AG04449 (cell line): ENCODE measurements at regions not wholly inside any gene's neighbourhood (a gene's known extent, or its start where the extent isn't known, plus 50 kb on each side); places are given as distances from the start of the nearest gene placed in this dataset.

Experiments used
- CTCF ChIA-PET: fragments of 350-600 bp; formaldehyde crosslinking; extraction: SDS; loops from one replicate; lab custom pipeline; 2021; ENCODE audit warnings: antibody characterized with exemption; lab: Yijun Ruan, JAX
- POLR2A ChIA-PET: fragments of 400-600, 350-600 bp; formaldehyde crosslinking; extraction: SDS; loops from one replicate; lab custom pipeline; 2020; ENCODE audit warnings: antibody characterized with exemption, inconsistent platforms; lab: Yijun Ruan, JAX
- DNase-seq: peaks from one replicate; pipeline ENCODE4 v3.0.0-alpha.2; 2010; ENCODE audit warnings: low read depth, low spot score
- H3K4me3 ChIP-seq: 2 replicates; pipeline ENCODE4 v1.5.1; 2011; ENCODE audit warnings: low read depth, mild to moderate bottlenecking, control low read depth, low read length
- CTCF ChIP-seq: IDR thresholded peaks from one replicate; pipeline ENCODE4 v1.5.1; 2011; ENCODE audit warnings: mild to moderate bottlenecking, moderate library complexity, low read length, control low read depth, inconsistent platforms; ENCODE audit not compliant: insufficient read depth; ENCODE audit errors: missing control alignments

DNA sequence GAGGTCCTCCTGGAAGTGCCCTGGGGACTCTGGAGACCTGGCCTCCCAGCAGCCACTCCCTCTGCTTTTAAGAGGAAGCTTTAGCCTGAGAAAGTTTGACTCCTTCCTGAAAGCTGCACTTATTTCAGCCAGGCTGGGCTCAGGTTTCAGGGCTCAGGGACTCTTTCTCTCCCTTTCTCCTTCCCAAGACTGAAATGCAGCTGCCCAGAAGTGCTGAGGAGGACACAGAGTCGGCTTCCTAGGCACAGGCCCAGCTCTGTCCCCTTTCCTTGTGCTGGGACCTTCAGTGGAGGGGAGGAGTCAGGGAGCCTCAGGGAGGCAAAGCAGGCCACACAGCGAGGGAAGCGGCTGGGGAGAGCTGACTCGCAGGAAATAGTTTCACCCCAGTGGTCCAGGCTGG, 137.3 kb downstream of the NAV1 start:
- no peak for TF ChIP-seq CTCF
- CTCF ChIA-PET, result interaction anchor here (0.6 to 2.5 kb wide), 5 partner anchors 21 to 146 kb away, joined by 3 to 10 read pairs (median 4); no protein-coding TSS in a partner anchor
- H3K4me3 ChIP-seq, result no peak overlapping the region
- POLR2A ChIA-PET, result interaction anchor here (0.7 kb wide), 2 partner anchors 21 kb away, joined by 3 read pairs; no protein-coding TSS in a partner anchor
- no peak for DNase-seq

DNA sequence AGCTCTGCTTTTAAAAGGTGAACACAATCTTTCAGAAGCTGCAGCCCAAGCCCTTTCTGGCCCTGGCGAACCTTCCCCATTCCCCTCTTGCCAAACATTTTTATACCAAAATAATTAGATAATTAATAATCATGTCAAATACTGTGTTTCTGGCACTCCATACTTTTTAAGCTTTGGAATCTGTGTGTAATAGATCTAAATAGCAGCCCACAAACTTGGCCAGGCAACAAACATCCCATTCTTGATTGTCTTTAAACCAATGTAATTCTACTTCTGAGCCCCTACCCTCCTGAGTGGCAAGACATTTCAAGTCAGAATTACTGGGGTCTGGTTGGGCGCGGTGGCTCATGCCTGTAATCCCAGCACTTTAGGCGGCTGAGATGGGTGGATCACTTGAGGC, 137.7 kb downstream of the NAV1 start:
- ChIA-PET CTCF (interaction anchor here (0.6 to 2.5 kb wide), 4 partner anchors 21 to 117 kb away, joined by 3 to 10 read pairs (median 4); no protein-coding TSS in a partner anchor), POLR2A (interaction anchor here (0.7 kb wide), 2 partner anchors 20 to 22 kb away, joined by 3 read pairs; no protein-coding TSS in a partner anchor)
- TF ChIP-seq CTCF, result no peak
- H3K4me3 ChIP-seq, result no peak overlapping the region
- no peak for DNase-seq

DNA sequence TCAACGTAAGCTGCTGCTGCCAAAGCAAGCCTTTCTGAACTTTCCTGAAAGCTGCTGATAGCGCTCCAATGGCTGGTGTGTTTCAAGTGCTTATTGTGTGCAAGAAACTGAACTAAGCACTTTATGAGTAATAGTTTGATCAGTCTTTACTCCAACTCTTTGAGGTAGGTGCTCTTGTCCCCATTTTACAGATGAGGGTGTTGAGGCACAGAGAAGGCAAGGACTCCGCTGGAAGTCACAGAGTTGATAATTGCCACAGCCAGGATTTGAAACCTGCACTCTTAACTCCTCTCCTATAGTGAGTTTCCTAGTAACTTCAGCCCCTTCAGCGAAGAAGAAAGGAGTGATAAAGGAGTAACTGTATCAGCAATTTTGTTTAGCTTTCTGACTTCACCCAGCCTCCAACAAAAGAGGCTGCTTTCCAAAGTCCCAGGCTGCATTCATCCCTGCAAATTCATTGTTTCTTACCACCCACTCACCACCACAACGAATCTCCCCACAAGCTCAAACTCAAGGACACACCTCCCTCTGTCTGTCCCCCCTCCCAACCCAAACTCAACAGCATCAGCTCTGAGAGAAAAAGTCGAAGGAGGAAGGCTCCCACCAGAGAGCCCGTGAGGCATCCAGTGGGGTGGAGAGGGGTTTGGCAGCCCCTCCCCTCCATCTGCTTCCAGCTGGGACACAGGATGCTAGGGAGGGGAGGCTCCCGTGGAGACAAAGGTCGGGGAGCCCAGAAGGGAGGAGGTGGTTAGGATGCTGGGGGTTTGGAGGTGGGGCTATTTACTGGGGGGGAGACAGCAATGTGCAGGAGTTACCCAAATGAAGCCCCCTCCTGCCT, 139.6 kb downstream of the NAV1 start:
- no peak for DNase-seq

DNA sequence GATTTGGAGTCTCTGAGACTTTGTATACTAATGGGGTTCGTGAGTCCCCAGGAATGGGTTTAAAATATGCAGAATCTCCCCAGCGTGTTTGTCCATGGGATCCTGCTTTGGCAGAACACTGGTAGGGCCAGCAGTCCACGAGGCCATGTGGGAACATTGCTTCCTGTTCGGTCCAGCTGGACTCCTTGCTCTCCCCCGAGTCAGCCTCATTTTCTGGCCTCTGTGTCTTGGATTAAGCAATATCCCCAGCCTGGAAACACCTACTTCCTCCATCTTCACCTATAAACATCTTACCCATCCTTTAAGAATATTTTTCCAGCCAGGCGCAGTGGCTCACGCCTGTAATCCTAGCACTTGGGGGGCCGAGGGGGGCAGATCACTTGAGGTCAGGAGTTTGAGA, 142.4 kb downstream of the NAV1 start:
- POLR2A ChIA-PET, result interaction anchor here (0.7 kb wide), 1 partner anchor 30 kb away, joined by 3 read pairs; no protein-coding TSS in a partner anchor
- no peak for TF ChIP-seq CTCF
- no peak overlapping the region for H3K4me3 ChIP-seq
- no peak for DNase-seq
- CTCF ChIA-PET, result interaction anchor here (0.7 kb wide), 1 partner anchor 28 kb away, joined by 3 read pairs; no protein-coding TSS in a partner anchor

More for the DNA sequence above, 139.6 kb downstream of the NAV1 start:
- POLR2A ChIA-PET, result no interaction called here
- TF ChIP-seq CTCF, result no peak
- CTCF ChIA-PET, result interaction anchor here (0.8 to 2.5 kb wide), 5 partner anchors 8 to 119 kb away, joined by 3 to 12 read pairs (median 5); no protein-coding TSS in a partner anchor
- no peak overlapping the region for H3K4me3 ChIP-seq

- DNase-seq, result no peak
- CTCF ChIA-PET, result interaction anchor here (1.1 kb wide), 1 partner anchor 124 kb away, joined by 5 read pairs; no protein-coding TSS in a partner anchor
- H3K4me3 ChIP-seq, result no peak overlapping the region
- POLR2A ChIA-PET, result no interaction called here
- TF ChIP-seq CTCF, result no peak
Measured at GRCh38 chr1:201682964-201683363, 144.0 kb downstream of the NAV1 start.

- no peak for DNase-seq
- POLR2A ChIA-PET, result no interaction called here
- H3K4me3 ChIP-seq, result no peak overlapping the region
- CTCF ChIA-PET, result no interaction called here
- no peak for TF ChIP-seq CTCF
Measured at GRCh38 chr1:201683397-201683796, 144.5 kb downstream of the NAV1 start.
